ENCODE measurements at regions not wholly inside any gene's neighbourhood (a gene's known extent, or its start where the extent isn't known, plus 50 kb on each side); places are given as distances from the start of the nearest gene placed in this dataset.

DNA sequence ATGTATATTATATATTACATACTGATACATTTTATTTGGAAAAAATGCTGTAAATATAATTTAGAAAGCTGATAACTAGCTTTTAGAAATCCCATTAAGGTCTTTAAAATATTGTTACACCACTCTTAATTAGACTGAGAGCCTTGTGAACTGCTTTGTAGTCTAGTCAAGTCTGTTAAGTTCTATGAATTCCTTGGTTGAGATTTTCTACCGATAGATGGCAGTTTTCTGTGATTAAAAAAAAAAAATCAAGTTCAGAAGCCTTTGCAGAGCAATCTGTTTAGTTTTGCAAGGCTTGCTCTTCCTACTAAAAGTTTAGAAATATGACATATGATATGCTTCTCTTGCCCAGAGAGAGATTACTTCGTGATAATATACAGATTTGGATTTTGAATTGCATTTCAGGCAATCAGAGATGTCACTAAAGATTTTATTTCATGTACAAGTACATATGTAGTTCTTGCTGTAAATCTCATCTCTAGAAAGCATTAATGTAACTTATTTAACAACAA lies 60.4 kb upstream of the SLITRK3 start:
- POLR2A ChIA-PET, result no interaction called here
- Histone ChIP-seq H3K27ac (ENCODE audit: low read length) (no peak overlapping the region), H3K4me3 (ENCODE audit: low read depth in 2 of 2, low read length in 2 of 2) (no peak overlapping the region), H3K27me3 (ENCODE audit: control insufficient read depth, insufficient read depth, low read length) (no peaks in the 10 kb centered on the region), H3K4me1 (ENCODE audit: control insufficient read depth, insufficient read depth, low read length) (no peaks in the 10 kb centered on the region), H3K9me3 (ENCODE audit: control insufficient read depth, insufficient read depth, low read depth, low read length) (no peaks in the 10 kb centered on the region), H3K36me3 (ENCODE audit: control insufficient read depth, insufficient read depth, low read length) (no peaks in the 10 kb centered on the region)
- TF ChIP-seq POLR2AphosphoS5 (IDR thresholded peaks at IDR 0.05; ENCODE audit: low read depth, low read length), result no peak
- peak; percentile 31; the same call in 1 of the 2 replicates for TF ChIP-seq CTCF (IDR thresholded peaks at IDR 0.05)
- CTCF ChIA-PET, result no interaction called here
- in situ Hi-C loops (cut with HindIII; ENCODE audit: low pct_unique_long_range_greater_than_20kb, low sequenced_read_pairs) (no loop called here), intact Hi-C loops (cut with micrococcal nuclease; ENCODE audit: unreplicated experiment) (no loop called here)
- ATAC-seq (no peak), DNase-seq (ENCODE audit: low read depth, low spot score) (no peak)
- BruUV-seq (replicated peaks), result no TSS peak

DNA sequence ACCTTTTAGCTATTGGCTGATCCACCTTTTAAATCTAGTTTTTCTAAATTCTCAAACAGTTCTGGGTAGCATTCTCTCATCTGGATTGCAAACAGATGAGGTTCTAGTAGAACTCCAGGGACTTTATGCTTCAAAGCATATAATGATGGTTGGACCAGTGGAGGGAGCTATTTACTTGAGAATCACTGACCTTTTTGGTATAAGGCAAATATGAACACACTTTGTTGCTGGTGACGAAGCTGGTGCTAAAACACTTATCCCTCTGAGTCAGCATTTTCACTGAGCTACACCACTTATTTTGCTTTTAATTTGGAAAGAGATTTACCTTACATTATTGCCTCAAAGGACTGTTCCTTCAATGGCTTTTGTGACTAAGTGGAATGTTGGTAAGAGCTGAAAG lies 58.6 kb upstream of the SLITRK3 start:
- Histone ChIP-seq H3K4me3 (ENCODE audit: low read depth in 2 of 2, low read length in 2 of 2) (no peak overlapping the region), H3K4me1 (ENCODE audit: control insufficient read depth, insufficient read depth, low read length) (no peaks in the 10 kb centered on the region), H3K27me3 (ENCODE audit: control insufficient read depth, insufficient read depth, low read length) (no peaks in the 10 kb centered on the region), H3K36me3 (ENCODE audit: control insufficient read depth, insufficient read depth, low read length) (no peaks in the 10 kb centered on the region), H3K27ac (ENCODE audit: low read length) (no peak overlapping the region), H3K9me3 (ENCODE audit: control insufficient read depth, insufficient read depth, low read depth, low read length) (no peaks in the 10 kb centered on the region)
- in situ Hi-C loops (cut with HindIII; ENCODE audit: low pct_unique_long_range_greater_than_20kb, low sequenced_read_pairs) (no loop called here), intact Hi-C loops (cut with micrococcal nuclease; ENCODE audit: unreplicated experiment) (no loop called here)
- no TSS peak for BruUV-seq (replicated peaks)
- POLR2A ChIA-PET, result no interaction called here
- TF ChIP-seq, protein P1, sequence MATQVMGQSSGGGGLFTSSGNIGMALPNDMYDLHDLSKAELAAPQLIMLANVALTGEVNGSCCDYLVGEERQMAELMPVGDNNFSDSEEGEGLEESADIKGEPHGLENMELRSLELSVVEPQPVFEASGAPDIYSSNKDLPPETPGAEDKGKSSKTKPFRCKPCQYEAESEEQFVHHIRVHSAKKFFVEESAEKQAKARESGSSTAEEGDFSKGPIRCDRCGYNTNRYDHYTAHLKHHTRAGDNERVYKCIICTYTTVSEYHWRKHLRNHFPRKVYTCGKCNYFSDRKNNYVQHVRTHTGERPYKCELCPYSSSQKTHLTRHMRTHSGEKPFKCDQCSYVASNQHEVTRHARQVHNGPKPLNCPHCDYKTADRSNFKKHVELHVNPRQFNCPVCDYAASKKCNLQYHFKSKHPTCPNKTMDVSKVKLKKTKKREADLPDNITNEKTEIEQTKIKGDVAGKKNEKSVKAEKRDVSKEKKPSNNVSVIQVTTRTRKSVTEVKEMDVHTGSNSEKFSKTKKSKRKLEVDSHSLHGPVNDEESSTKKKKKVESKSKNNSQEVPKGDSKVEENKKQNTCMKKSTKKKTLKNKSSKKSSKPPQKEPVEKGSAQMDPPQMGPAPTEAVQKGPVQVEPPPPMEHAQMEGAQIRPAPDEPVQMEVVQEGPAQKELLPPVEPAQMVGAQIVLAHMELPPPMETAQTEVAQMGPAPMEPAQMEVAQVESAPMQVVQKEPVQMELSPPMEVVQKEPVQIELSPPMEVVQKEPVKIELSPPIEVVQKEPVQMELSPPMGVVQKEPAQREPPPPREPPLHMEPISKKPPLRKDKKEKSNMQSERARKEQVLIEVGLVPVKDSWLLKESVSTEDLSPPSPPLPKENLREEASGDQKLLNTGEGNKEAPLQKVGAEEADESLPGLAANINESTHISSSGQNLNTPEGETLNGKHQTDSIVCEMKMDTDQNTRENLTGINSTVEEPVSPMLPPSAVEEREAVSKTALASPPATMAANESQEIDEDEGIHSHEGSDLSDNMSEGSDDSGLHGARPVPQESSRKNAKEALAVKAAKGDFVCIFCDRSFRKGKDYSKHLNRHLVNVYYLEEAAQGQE (IDR thresholded peaks at IDR 0.05; ENCODE audit: insufficient read depth in 1 of 2, low read depth in 2 of 2, low read length in 1 of 2), result no peak
- peak; percentile 30; the same call in 1 of the 2 replicates for TF ChIP-seq CTCF (IDR thresholded peaks at IDR 0.05)
- TF ChIP-seq POLR2AphosphoS5 (IDR thresholded peaks at IDR 0.05; ENCODE audit: low read depth, low read length), result no peak
- CTCF ChIA-PET, result no interaction called here
- DNase-seq (ENCODE audit: low read depth, low spot score) (peak; percentile 10), ATAC-seq (peak; percentile 68; the same call in 1 of the 2 replicates)

All from Panc1 (cell line).